Esophagus muscularis mucosa (tissue), 4 donors: ENCODE measurements at regions not wholly inside any gene's neighbourhood (a gene's known extent, or its start where the extent isn't known, plus 50 kb on each side); places are given as distances from the start of the nearest gene placed in this dataset.

ENCODE experiments used
- CTCF ChIP-seq, 3 experiments: fragments of 200-600 bp in 2 of 3; fragments of 450-650 bp in 1 of 3; sonication (generic) in 2 of 3; IDR thresholded peaks; one replicate each; pipeline ENCODE4 v1.5.1; 2017 to 2019; ENCODE audit warnings: antibody characterized with exemption in 3 of 3, mild to moderate bottlenecking in 2 of 3, moderate library complexity in 1 of 3
- EP300 ChIP-seq: sonication (generic); formaldehyde crosslinking; IDR thresholded peaks from one replicate; pipeline ENCODE4 v1.6.1; 2017; ENCODE audit warnings: antibody characterized with exemption
- POLR2A ChIP-seq: fragments of 450-650 bp; IDR thresholded peaks from one replicate; pipeline ENCODE4 v1.6.1; 2017; ENCODE audit warnings: antibody characterized with exemption, moderate library complexity, mild to moderate bottlenecking, low read depth

- TF ChIP-seq CTCF (IDR thresholded peaks at IDR 0.05) = no peak
- no peak for TF ChIP-seq POLR2A
- TF ChIP-seq EP300 = no peak
Measured at GRCh38 chr13:109387471-109387870, 398.9 kb downstream of the IRS2 start.
